ENCODE measurements at regions not wholly inside any gene's neighbourhood (a gene's known extent, or its start where the extent isn't known, plus 50 kb on each side); places are given as distances from the start of the nearest gene placed in this dataset.

GRCh38 chr15:59924096-59924495 lies 80.0 kb upstream of the FOXB1 start:
- TF ChIP-seq CTCF (IDR thresholded peaks at IDR 0.05) = no peak
- no peak for TF ChIP-seq POLR2A (IDR thresholded peaks at IDR 0.05)

Measured in uterus (tissue), 2 donors.